Hippocampal formation (tissue), 2 donors: ENCODE measurements at regions not wholly inside any gene's neighbourhood (a gene's known extent, or its start where the extent isn't known, plus 50 kb on each side); places are given as distances from the start of the nearest gene placed in this dataset.

ENCODE experiments used
- DNase-seq, 2 donors: peaks; one replicate each; lab custom pipeline; 2025; lab: John Stamatoyannopoulos, UW

GRCh38 chrX:110408949-110409588, 50.4 kb downstream of the RTL9 start:
- DNase-seq: no peak

GRCh38 chrX:110409925-110410324, 51.3 kb downstream of the RTL9 start:
- no peak for DNase-seq

- no peak for DNase-seq
Observed at GRCh38 chrX:110410603-110411002, 52.0 kb downstream of the RTL9 start.

GRCh38 chrX:110412971-110413726, 54.5 kb downstream of the RTL9 start:
- DNase-seq: peak; percentile 21 to 49

DNA sequence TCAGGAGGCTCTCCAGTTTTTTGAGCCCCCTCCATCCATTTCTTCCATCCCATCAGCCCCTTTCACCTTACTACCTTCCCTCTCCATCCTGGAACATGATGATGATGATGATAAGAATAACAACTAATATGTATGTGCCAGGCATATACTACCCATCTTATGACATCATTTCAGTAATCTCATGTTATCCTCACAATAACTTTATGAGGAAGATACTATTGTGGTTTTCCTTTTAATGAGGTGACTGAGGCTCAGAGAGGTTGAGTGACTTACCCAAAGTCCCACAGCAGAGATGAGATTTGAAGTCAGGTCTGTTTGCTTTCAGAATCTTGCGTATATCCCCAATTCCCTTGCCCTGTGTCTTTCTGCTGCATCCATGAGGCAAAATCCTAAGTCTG, 55.1 kb downstream of the RTL9 start:
- DNase-seq: no peak

DNA sequence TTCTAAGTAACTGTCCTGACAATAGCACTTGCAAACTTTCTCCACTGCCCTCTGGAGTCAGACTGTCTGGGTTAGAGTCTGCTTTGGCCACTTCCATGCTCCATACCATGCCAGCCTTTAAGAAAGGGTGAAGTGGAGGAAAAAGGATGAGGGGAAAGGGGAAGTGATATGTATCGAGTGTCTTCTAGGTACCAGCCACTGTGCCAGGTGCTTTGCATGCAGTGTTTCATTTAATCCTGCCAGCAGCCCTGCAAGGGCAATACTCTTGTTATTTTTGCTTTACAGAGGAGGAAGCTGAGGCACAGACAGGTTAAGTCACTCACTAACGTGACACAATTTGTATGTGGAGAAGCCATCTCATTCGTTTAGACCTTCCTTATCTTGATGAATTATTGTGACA, 55.6 kb downstream of the RTL9 start:
- DNase-seq: no peak

- DNase-seq: no peak
Observed at GRCh38 chrX:110414679-110415439, 56.2 kb downstream of the RTL9 start.

- no peak for DNase-seq
Observed at GRCh38 chrX:110415440-110416170, 57.0 kb downstream of the RTL9 start.

GRCh38 chrX:110417128-110417527, 58.5 kb downstream of the RTL9 start:
- peak in 1 of 2 donors; percentile 30 for DNase-seq

- DNase-seq: peak in 1 of 2 donors; percentile 41
Observed at GRCh38 chrX:110418316-110419235, 59.9 kb downstream of the RTL9 start.

- no peak for DNase-seq
Observed at GRCh38 chrX:110419512-110419911, 60.9 kb downstream of the RTL9 start.

- peak; percentile 45 to 79 for DNase-seq
Observed at GRCh38 chrX:110420771-110421499, 62.3 kb downstream of the RTL9 start.

- DNase-seq: no peak
Observed at GRCh38 chrX:110421500-110422455, 63.1 kb downstream of the RTL9 start.

- DNase-seq: no peak
Observed at GRCh38 chrX:110425222-110426154, 66.8 kb downstream of the RTL9 start.

GRCh38 chrX:110426155-110426504, 67.5 kb downstream of the RTL9 start:
- DNase-seq: no peak

GRCh38 chrX:110427076-110427475, 68.4 kb downstream of the RTL9 start:
- DNase-seq: no peak

- DNase-seq: no peak
Observed at GRCh38 chrX:110428144-110428543, 69.5 kb downstream of the RTL9 start.
